ENCODE measurements at regions not wholly inside any gene's neighbourhood (a gene's known extent, or its start where the extent isn't known, plus 50 kb on each side); places are given as distances from the start of the nearest gene placed in this dataset.

- H3K4ac ChIP-seq (ENCODE audit: low read depth, low read length): no peak overlapping the region
- no peak overlapping the region for H2BK20ac ChIP-seq (ENCODE audit: low read depth, low read length, poor library complexity, severe bottlenecking)
- H2BK15ac ChIP-seq (ENCODE audit: low read depth, low read length): no peak overlapping the region
- no peaks in the 10 kb centered on the region for H3K79me2 ChIP-seq (ENCODE audit: insufficient read depth, low read length)
- no peak overlapping the region for H3K27ac ChIP-seq (ENCODE audit: insufficient read length, low read depth, low read length)
- no peak overlapping the region for H4K5ac ChIP-seq (ENCODE audit: insufficient read length, low read depth, low read length)
- no peak overlapping the region for H4K8ac ChIP-seq (replicated peaks; ENCODE audit: insufficient read length, low read depth, low read length)
- H3K27ac Mint-ChIP-seq: no peak overlapping the region
- H3K27me3 Mint-ChIP-seq (ENCODE audit: low read depth): no peaks in the 10 kb centered on the region
- H3K4me3 Mint-ChIP-seq: no peak overlapping the region
- H3K18ac ChIP-seq (ENCODE audit: insufficient read length, low read depth, low read length): no peak overlapping the region
- H2BK5ac ChIP-seq (ENCODE audit: insufficient read length, low read length): no peak overlapping the region
- no peak for DNase-seq
- no peak overlapping the region for H4K91ac ChIP-seq (ENCODE audit: insufficient read length, low read depth, low read length)
- WGBS (ENCODE audit: extremely low coverage, insufficient read length, low lambda C conversion rate): no CpG with 5 or more reads among the region's 3 CpGs
- H3K9me3 Mint-ChIP-seq: no peaks in the 10 kb centered on the region
- no peak overlapping the region for H3K23ac ChIP-seq (ENCODE audit: insufficient read length, low read depth, low read length)
- H3K9ac ChIP-seq (ENCODE audit: extremely low read depth, insufficient read length, low read length): no peak overlapping the region
- no peak overlapping the region for H3K4me2 ChIP-seq (ENCODE audit: insufficient read depth, insufficient read length, low read length)
- H3T11ph ChIP-seq (ENCODE audit: low read length): no peak overlapping the region
- H3K36me3 Mint-ChIP-seq (ENCODE audit: insufficient read depth in 1 of 3, low read depth in 3 of 3): no peaks in the 10 kb centered on the region
- no peak overlapping the region for H3K56ac ChIP-seq (ENCODE audit: insufficient read length, low read depth, low read length)
- peaks cover 6% of the 10 kb centered on the region; the same call in 1 of the 2 replicates for H3K4me1 ChIP-seq (ENCODE audit: insufficient read depth, low read length)
- no peaks in the 10 kb centered on the region for H3K79me1 ChIP-seq (ENCODE audit: insufficient read depth, low read depth, low read length, poor library complexity, severe bottlenecking)
- H2BK120ac ChIP-seq (ENCODE audit: low read depth, low read length, poor library complexity, severe bottlenecking): no peak overlapping the region
- peaks cover 23 to 28% of the 10 kb centered on the region in 2 experiments for H3K4me1 Mint-ChIP-seq
- TF ChIP-seq CTCF (conservative IDR thresholded peaks at IDR 0.05): no peak
- no peak overlapping the region for H2AK5ac ChIP-seq (ENCODE audit: insufficient read length, low read length)
- H3K23me2 ChIP-seq (ENCODE audit: insufficient read length, low read depth, low read length, poor library complexity, severe bottlenecking): no peaks in the 10 kb centered on the region
- no peak overlapping the region for H2BK12ac ChIP-seq (ENCODE audit: insufficient read length, low read depth, low read length)
- no peak overlapping the region for H3K14ac ChIP-seq (ENCODE audit: insufficient read depth, low read length)
- H4K20me1 ChIP-seq (ENCODE audit: control insufficient read depth, insufficient read depth, insufficient read length): no peaks in the 10 kb centered on the region
- no peaks in the 10 kb centered on the region for H3K27me3 ChIP-seq (ENCODE audit: insufficient read depth, low read length)
- no peak overlapping the region for H2AFZ ChIP-seq (ENCODE audit: low read length)
- H3K9me3 ChIP-seq (ENCODE audit: control insufficient read depth, low read depth, low read length): no peaks in the 10 kb centered on the region
These were observed 108.6 kb upstream of the DYRK2 start for GRCh38 chr12:67539946-67540345.
